Lower leg skin (tissue), 4 donors: ENCODE measurements at regions not wholly inside any gene's neighbourhood (a gene's known extent, or its start where the extent isn't known, plus 50 kb on each side); places are given as distances from the start of the nearest gene placed in this dataset.

Experiments used
- DNase-seq, 2 donors: peaks; one replicate each; pipeline ENCODE4 v3.0.0-alpha.2; 2019; ENCODE audit warnings: low spot score in 2 of 2
- H3K4me3 ChIP-seq: fragments of 200-600 bp; sonication (generic); 2 replicates; pipeline ENCODE4 v1.5.1; 2017; ENCODE audit warnings: mild to moderate bottlenecking, low read depth; ENCODE audit not compliant: poor library complexity, severe bottlenecking
- CTCF ChIP-seq, 3 donors: fragments of 450-650 bp; IDR thresholded peaks; one replicate each; pipeline ENCODE4 v1.5.1; 2016; ENCODE audit warnings: antibody characterized with exemption in 3 of 3, mild to moderate bottlenecking in 3 of 3, moderate library complexity in 2 of 3
- POLR2A ChIP-seq, 2 donors: fragments of 450-650 bp; IDR thresholded peaks; one replicate each; pipeline ENCODE4 v1.6.1; 2016 to 2017; ENCODE audit warnings: antibody characterized with exemption in 2 of 2, mild to moderate bottlenecking in 1 of 2, moderate library complexity in 1 of 2
- WGBS, 2 donors: methylation state at CpG; one replicate each; pipeline ENCODE4 v1.1.5; 2018; 5-methylcytosine and 5-hydroxymethylcytosine counted together
- intact Hi-C: fragments of 100-400 bp; cut with DNase I; formaldehyde crosslinking; loops from one replicate; pipeline ENCODE4 v1.15.0; 2023; ENCODE audit warnings: low total_unique reads

- WGBS, 2 donors, result 51 to 67% methylated on average over 2 of the region's 2 CpGs
- DNase-seq, result no peak
- H3K4me3 ChIP-seq, result no peak overlapping the region
- intact Hi-C loops, result no loop called here
- TF ChIP-seq POLR2A (IDR thresholded peaks at IDR 0.05) (no peak), CTCF (IDR thresholded peaks at IDR 0.05) (no peak)
Measured at GRCh38 chr18:51712821-51713220, 515.3 kb upstream of the MEX3C start.

GRCh38 chr18:51716277-51716676 lies 518.8 kb upstream of the MEX3C start:
- TF ChIP-seq POLR2A (IDR thresholded peaks at IDR 0.05) (no peak), CTCF (IDR thresholded peaks at IDR 0.05) (no peak)
- no peak overlapping the region for H3K4me3 ChIP-seq
- 78 to 79% methylated on average over 1 of the region's 1 CpG for WGBS, 2 donors
- intact Hi-C loops, result no loop called here
- no peak for DNase-seq

GRCh38 chr18:51721388-51721787 lies 523.9 kb upstream of the MEX3C start:
- intact Hi-C loops, result no loop called here
- H3K4me3 ChIP-seq, result no peak overlapping the region
- DNase-seq, result no peak
- 46 to 100% methylated on average over 1 of the region's 1 CpG for WGBS, 2 donors
- no peak for TF ChIP-seq CTCF (IDR thresholded peaks at IDR 0.05)
- no peak for TF ChIP-seq POLR2A (IDR thresholded peaks at IDR 0.05)

- no peak for DNase-seq
- no peak for TF ChIP-seq CTCF (IDR thresholded peaks at IDR 0.05)
- no peak for TF ChIP-seq POLR2A (IDR thresholded peaks at IDR 0.05)
- 37 to 56% methylated on average over 2 of the region's 2 CpGs for WGBS, 2 donors
- H3K4me3 ChIP-seq, result no peak overlapping the region
- intact Hi-C loops, result no loop called here
Measured at GRCh38 chr18:51721996-51722395, 524.5 kb upstream of the MEX3C start.

- DNase-seq, result no peak
- H3K4me3 ChIP-seq, result no peak overlapping the region
- intact Hi-C loops, result no loop called here
- 65 to 69% methylated on average over 9 of the region's 9 CpGs for WGBS, 2 donors
- TF ChIP-seq POLR2A (IDR thresholded peaks at IDR 0.05) (no peak), CTCF (IDR thresholded peaks at IDR 0.05) (no peak)
Measured at GRCh38 chr18:51724790-51725721, 527.6 kb upstream of the MEX3C start.
